Amygdala (tissue), 56 donors: ENCODE measurements at regions not wholly inside any gene's neighbourhood (a gene's known extent, or its start where the extent isn't known, plus 50 kb on each side); places are given as distances from the start of the nearest gene placed in this dataset.
"Not testable (repeated sequence)": the region's sequence is repeated elsewhere in the genome, so short reads cannot be mapped to it uniquely, and the experiment has no call there.

ENCODE experiments used
- DNase-seq, 56 donors: peaks; one replicate each; lab custom pipeline; 2025; lab: John Stamatoyannopoulos, UW

DNA sequence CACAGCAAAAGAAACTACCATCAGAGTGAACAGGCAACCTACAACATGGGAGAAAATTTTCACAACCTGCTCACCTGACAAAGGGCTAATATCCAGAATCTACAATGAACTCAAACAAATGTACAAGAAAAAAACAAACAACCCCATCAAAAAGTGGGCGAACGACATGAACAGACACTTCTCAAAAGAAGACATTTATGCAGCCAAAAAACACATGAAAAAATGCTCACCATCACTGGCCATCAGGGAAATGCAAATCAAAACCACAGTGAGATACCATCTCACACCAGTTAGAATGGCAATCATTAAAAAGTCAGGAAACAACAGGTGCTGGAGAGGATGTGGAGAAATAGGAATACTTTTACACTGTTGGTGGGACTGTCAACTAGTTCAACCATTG is 207.8 kb downstream of the USP6NL start:
- DNase-seq, result not testable (repeated sequence)

DNA sequence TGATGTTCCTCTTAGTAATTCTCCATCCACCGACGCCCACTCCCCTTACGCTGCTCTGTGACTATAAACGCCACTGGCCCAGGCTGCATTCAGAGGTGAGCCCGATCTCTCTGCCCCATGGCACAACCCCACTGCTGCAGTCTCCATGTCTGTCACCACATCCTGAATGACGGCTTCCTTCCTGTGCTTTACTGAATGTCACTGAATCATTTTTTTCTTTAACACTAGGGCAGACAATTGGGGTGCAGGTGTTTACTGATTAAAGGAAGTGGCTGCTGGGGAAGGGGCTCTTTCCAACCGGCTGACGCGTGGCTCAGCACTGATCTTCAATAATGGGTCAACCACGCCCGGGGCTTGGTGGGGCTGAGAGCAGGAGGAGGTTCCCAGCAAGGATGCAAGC is 208.3 kb downstream of the USP6NL start:
- no peak for DNase-seq

GRCh38 chr10:11402392-11402791 is 209.1 kb downstream of the USP6NL start:
- no peak for DNase-seq

DNA sequence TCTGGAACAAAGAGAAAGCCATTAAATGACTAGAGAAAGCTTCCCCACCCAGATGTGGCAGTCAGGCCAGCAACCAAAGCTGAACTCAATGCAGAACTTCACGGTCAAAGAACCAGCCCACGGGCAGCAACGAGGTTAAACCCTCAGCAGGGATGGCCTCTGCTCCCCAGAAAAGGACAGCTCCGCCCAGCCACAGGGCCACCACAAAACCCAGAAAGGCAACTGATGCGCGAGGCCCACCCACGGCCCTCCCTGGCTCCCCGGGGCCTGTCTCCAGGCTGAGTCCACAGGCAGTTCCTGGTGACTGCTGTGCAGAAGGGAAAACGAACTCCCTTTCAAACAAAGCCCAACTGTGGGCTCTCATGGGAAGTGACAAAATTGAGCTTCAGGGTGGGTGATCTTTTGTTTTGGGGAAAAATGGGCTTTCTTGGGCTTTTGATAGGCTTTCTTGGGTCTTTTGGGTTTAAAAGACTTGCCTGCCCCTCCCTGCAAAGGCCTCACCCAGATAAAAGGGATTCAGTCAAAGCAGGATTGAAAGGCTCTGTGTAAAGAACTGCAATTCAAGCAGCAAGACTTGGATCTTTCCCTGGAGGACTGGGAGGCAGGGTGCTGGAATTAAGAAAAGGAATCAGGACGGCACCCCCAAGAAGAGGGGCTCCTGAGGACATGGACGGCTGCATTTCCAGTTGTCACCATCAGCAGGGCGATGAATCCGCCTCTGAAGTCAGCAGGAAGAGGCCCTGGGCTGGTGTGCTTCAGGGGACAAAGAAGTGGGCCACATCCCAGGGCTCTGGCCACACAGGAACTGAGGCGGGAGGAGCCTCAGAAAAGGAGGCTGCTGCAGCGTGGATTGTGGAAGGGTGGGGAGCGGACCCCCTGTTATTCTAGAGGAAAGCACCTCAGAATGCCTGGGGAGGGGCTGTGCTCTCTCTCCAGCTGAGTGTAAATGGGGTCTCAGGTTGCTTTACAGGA is 209.9 kb downstream of the USP6NL start:
- DNase-seq, result no peak

- DNase-seq, result peak in 16 of 56 donors; percentile 5 to 44 (median 20)
Measured at GRCh38 chr10:11397980-11398580, 213.4 kb downstream of the USP6NL start.

DNA sequence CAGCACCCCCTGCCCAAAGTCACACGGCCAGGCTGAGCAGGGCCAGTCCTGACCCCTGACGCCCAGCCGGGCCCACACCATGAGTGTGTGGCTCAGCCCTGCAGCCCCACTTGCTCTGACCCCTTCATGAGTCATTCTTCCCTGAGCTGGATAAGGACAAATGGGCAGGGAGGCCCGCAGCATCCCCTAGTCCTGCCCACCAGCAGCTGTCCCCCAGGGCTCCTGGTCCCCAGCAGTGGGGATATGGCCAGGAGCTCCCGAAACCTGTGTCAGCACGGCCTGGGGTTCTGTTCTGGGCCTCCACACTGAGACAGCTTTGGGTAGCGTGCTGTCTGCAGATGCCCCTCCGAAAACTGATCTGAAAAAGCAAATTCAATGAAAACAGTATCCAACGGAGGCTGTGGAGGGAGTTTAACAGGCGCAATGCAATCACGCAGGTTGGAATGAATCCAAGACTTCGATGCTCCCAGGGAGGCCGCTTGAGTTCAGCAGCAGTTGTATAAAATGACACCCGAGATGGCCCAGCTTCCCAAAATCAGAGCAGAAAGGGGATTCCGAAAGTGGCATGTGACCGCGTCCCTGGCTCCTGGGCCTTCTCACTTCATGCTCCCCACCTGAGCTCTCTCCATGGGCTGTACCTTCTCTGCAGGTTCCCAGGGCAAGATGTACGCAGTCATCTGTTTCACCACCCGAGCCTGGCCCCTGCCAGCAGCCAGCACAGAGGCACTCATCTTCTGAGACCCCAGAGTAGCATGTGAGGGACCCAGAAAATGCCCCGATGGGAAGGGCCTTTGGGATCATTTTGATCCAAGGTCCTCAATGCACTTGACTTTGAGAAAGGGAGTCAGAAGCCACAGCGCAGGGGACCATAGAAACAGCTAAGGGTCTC is 214.1 kb downstream of the USP6NL start:
- DNase-seq, result no peak

DNA sequence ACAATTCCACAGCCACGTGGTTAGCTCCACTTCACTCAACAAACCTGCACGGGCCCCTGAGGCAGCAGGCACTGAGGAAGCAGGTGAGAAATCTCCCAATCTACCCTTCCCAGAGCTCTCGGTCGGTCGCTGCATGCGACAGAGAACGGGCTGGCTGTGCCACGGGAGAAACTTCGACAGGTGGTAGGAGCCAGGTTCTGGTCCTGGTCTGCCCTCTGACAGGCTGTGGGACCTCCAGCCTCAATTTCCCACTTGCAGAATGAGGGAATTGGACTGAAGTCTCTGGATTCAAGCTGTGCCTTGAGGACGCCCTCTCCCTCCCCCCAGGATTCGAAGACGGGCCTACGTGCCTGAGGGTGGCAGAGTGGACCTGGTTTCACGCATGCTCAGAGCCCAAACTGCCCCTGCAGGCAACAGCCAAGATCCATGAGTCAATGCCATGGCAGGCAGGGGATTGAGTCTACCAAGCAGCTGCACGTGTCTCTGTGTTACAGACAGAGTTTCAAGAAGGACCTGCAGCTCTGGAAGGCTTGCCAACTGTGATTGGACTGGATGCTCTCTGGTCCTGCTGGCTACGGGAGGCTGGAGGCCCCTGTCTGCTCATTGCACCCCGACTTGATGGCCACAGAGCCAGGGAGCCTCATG is 215.0 kb downstream of the USP6NL start:
- DNase-seq, result no peak

DNA sequence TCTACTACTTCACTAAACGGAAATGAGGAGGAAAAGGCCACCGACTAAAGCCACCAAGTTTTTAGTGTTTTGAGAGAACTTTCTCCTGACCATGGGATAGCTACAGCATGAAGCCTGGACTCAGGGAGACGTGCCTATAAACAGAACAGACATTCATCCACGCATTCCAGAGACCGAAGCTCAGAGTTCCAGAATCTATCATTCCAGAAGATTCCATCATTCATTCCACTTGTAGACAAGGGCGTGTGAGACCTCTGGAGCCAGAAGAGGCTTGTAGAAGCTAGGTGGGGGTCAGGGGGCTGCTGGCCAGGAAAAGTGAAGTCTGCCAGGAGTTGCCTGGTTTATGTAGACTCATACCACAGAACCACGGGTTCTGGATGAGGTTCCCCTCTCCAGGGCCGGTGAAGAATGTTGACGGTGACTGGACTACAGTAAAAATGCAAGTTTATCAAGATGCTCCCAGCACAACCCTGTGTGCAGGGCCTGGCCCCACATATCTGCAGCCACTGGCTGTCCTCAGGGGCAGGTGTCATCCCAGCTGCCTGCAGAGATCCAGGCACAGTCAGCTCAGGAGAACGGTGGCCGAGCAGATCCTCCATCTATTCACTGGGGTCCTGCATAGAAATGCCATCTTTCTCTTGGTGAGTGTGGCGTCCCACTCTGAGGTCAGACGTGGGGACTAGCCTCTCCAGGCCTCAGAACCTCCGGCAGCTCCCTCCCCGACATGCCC is 215.7 kb downstream of the USP6NL start:
- no peak for DNase-seq

- no peak for DNase-seq
Measured at GRCh38 chr10:11395161-11395560, 216.3 kb downstream of the USP6NL start.

GRCh38 chr10:11393858-11394257 is 217.6 kb downstream of the USP6NL start:
- no peak for DNase-seq

DNA sequence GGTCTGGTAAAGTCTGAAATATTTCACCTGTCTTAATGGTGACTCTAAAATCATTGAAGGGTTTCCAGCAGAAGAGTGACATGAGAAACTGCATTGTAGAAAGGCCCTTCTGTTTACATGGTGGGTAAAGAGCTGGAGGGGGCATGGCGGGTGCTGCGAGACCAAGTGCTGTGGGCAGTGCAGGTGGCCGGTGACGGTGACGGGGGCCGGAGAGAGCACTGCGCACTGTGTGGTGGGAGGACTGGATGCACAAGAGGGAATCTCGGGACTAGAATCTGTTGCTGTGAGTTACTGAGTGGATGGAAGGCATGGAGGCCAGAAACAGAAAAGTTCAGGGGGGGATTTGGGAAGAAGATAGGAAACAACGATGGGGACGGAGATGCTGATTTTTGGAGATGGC is 218.7 kb downstream of the USP6NL start:
- DNase-seq, result no peak

DNA sequence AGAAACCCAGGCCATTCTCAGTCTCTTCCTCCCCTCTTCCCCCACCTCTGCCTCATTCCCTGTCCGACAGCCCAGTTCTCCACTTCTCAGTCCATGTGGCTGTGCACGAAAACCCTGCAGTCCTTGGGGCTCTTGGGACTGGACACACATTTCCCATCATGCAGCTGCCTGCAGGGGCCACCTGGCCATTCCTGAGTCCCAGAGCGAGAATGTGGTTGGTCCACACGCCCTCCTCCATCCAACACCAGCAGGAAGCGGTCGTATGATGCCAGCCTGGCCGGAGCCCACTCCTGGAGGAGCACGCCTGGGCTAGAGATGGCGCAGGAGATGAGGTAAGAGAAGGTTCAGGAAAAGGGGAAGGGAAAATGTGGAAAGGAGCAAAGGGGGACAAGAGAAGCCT is 222.5 kb downstream of the USP6NL start:
- no peak for DNase-seq

GRCh38 chr10:11387551-11388222 is 223.8 kb downstream of the USP6NL start:
- DNase-seq, result no peak

DNA sequence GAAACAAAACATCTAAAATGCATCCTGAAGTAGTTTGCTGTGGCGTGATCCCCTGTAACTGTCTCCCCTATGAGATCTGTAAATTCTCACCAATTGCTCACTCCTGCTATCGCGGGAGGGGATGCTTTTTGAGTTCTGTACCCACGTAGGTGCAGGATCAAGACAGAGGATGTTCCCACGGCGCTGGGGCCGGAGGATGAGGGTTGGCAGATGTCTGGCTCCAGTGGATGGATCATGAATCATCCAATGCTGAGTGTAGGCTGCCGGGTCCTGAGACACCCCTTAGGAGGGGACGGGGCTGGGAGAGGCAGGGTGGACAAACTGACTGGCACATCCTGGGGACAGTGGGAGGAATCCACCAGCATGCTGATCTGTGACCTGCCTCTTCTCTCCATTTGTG is 224.4 kb downstream of the USP6NL start:
- DNase-seq, result peak in 1 of 56 donors; percentile 5
